Adrenal gland (tissue), 9 donors: ENCODE measurements at regions not wholly inside any gene's neighbourhood (a gene's known extent, or its start where the extent isn't known, plus 50 kb on each side); places are given as distances from the start of the nearest gene placed in this dataset.

Experiments
- DNase-seq, 7 donors: peaks; one replicate each; pipeline ENCODE4 v3.0.0-alpha.2; 2019 to 2020
- H3K27ac ChIP-seq, 5 donors: fragments of 200-600 bp; sonication (generic) in 4 of 5; 1 replicate in 3 of 5; 2 replicates in 2 of 5; pipeline versions ENCODE4 v1.5.1 to v1.8.0; 2016 to 2020; ENCODE audit warnings: mild to moderate bottlenecking in 1 of 5
- H3K27me3 ChIP-seq: fragments of 200-600 bp; 2 replicates; pipeline ENCODE4 v1.8.0; 2021
- H3K36me3 ChIP-seq, 2 donors: fragments of 200-600 bp; replicated peaks in 1 of 2; 1 replicate in 1 of 2; 2 replicates in 1 of 2; pipeline versions ENCODE4 v1.5.1 to v1.8.0; 2018 to 2022
- H3K4me1 ChIP-seq, 2 donors: fragments of 200-600 bp; replicated peaks in 1 of 2; 1 replicate in 1 of 2; 2 replicates in 1 of 2; pipeline versions ENCODE4 v1.5.1 to v1.8.0; 2018 to 2021
- H3K4me3 ChIP-seq, 4 donors: fragments of 200-600 bp; sonication (generic) in 3 of 4; one replicate each; pipeline ENCODE4 v1.5.1; 2016 to 2018
- H3K9me3 ChIP-seq, 3 donors: fragments of 200-600 bp; sonication (generic) in 1 of 3; replicated peaks in 1 of 3; 1 replicate in 2 of 3; 2 replicates in 1 of 3; pipeline versions ENCODE4 v1.5.1 to v1.8.0; 2016 to 2021
- CTCF ChIP-seq, 6 experiments: fragments of 450-650 bp in 4 of 6; fragments of 200-600 bp in 2 of 6; sonication (generic) in 1 of 6; IDR thresholded peaks; 1 replicate in 5 of 6; 2 replicates in 1 of 6; pipeline versions ENCODE4 v1.5.1 to v1.8.0; 2016 to 2021; ENCODE audit warnings: antibody characterized with exemption in 6 of 6, mild to moderate bottlenecking in 2 of 6, moderate library complexity in 1 of 6
- POLR2A ChIP-seq, 2 donors: fragments of 450-650 bp; IDR thresholded peaks; one replicate each; pipeline ENCODE4 v1.6.1; 2017; ENCODE audit warnings: antibody characterized with exemption in 2 of 2, mild to moderate bottlenecking in 2 of 2, moderate library complexity in 1 of 2
- WGBS, 4 donors: extraction: QIAGEN DNeasy Blood & Tissue Kit in 2 of 4; methylation state at CpG; one replicate each; pipeline versions ENCODE4 v1.1.5 to v1.1.7; 2013 to 2017; 5-methylcytosine and 5-hydroxymethylcytosine counted together
- intact Hi-C, 2 donors: fragments of 100-400 bp; cut with DNase I; formaldehyde crosslinking; loops; one replicate each; pipeline versions ENCODE4 v1.14.1 to v1.15.0; 2022 to 2023
- donor health status: healthy with polysubstance abuse.
- donor health status: Bipolar disorder and iron deficiency.
- donor health status: DM: yes; HTN: yes; CAD: no.
- donor health status: DM: no; HTN: no; CAD: no.
- donor health status: DM: no; HTN: no; CAD: no.

GRCh38 chr12:16716928-16717327 lies 111.0 kb upstream of the LMO3 start:
- H3K4me1 ChIP-seq, result no peaks in the 10 kb centered on the region
- no peak for TF ChIP-seq POLR2A (IDR thresholded peaks at IDR 0.05)
- no peak for TF ChIP-seq CTCF (IDR thresholded peaks at IDR 0.05)
- no peak overlapping the region for H3K4me3 ChIP-seq
- no peaks in the 10 kb centered on the region for H3K36me3 ChIP-seq
- no peaks in the 10 kb centered on the region for H3K9me3 ChIP-seq
- H3K27ac ChIP-seq, result no peak overlapping the region
- intact Hi-C loops, result no loop called here
- H3K27me3 ChIP-seq, result no peaks in the 10 kb centered on the region
- WGBS, 4 donors, result 64 to 71% (median 68%) methylated on average over 5 of the region's 5 CpGs
- no peak for DNase-seq

DNA sequence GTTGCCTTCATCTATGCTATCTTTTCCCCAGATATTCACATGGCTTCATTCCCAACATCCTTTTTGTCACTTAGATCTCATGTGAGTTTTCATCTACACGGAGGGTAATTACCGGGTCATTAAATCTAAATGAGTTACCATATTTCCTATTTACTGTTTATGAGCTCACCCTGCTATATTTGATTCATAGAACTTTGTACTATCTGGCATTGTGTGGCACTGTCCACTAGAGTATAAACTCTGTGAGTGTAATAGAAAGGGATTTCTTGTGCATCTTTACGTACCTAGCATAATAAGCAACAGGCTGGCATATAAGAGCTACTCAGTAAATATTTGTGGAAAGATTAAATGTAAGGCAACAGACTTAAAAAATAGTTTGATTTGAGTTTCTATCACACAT lies 86.1 kb upstream of the LMO3 start:
- intact Hi-C loops, result no loop called here
- TF ChIP-seq POLR2A (IDR thresholded peaks at IDR 0.05), result no peak
- TF ChIP-seq CTCF (IDR thresholded peaks at IDR 0.05), result no peak
- DNase-seq, result no peak
- Histone ChIP-seq H3K4me3 (no peak overlapping the region), H3K27ac (no peak overlapping the region), H3K4me1 (no peaks in the 10 kb centered on the region), H3K27me3 (no peaks in the 10 kb centered on the region), H3K9me3 (no peaks in the 10 kb centered on the region), H3K36me3 (no peaks in the 10 kb centered on the region)
- WGBS, 4 donors, result 88 to 97% (median 90%) methylated on average over 3 of the region's 3 CpGs

GRCh38 chr12:16691624-16692023 lies 85.7 kb upstream of the LMO3 start:
- no peak overlapping the region for H3K27ac ChIP-seq
- WGBS, 4 donors, result 80 to 91% (median 86%) methylated on average over 2 of the region's 2 CpGs

GRCh38 chr12:16688200-16688599 lies 82.2 kb upstream of the LMO3 start:
- no peaks in the 10 kb centered on the region for H3K4me1 ChIP-seq
- H3K27me3 ChIP-seq, result no peaks in the 10 kb centered on the region
- no peak for DNase-seq
- no peak overlapping the region for H3K4me3 ChIP-seq
- H3K27ac ChIP-seq, result no peak overlapping the region
- WGBS, 4 donors, result 65 to 83% (median 76%) methylated on average over 1 of the region's 1 CpG
- no peaks in the 10 kb centered on the region for H3K36me3 ChIP-seq
- no peak for TF ChIP-seq CTCF (IDR thresholded peaks at IDR 0.05)
- TF ChIP-seq POLR2A (IDR thresholded peaks at IDR 0.05), result no peak
- intact Hi-C loops, result no loop called here
- no peaks in the 10 kb centered on the region for H3K9me3 ChIP-seq

More at GRCh38 chr12:16691624-16692023, 85.7 kb upstream of the LMO3 start:
- Histone ChIP-seq H3K36me3 (no peaks in the 10 kb centered on the region), H3K4me1 (no peaks in the 10 kb centered on the region), H3K27me3 (no peaks in the 10 kb centered on the region), H3K9me3 (no peaks in the 10 kb centered on the region), H3K4me3 (no peak overlapping the region)
- no peak for TF ChIP-seq POLR2A (IDR thresholded peaks at IDR 0.05)
- no peak for TF ChIP-seq CTCF (IDR thresholded peaks at IDR 0.05)
- intact Hi-C loops, result no loop called here
- DNase-seq, result no peak
